GM10266 (cell line): ENCODE measurements at regions not wholly inside any gene's neighbourhood (a gene's known extent, or its start where the extent isn't known, plus 50 kb on each side); places are given as distances from the start of the nearest gene placed in this dataset.

Experiments used
- DNase-seq: peaks from one replicate; pipeline ENCODE4 v3.0.0; 2012; ENCODE audit errors: extremely low spot score
- TF ChIP-seq, protein P1 (sequence below): IDR thresholded peaks from 2 replicates; pipeline ENCODE4 v1.5.1; 2012; ENCODE audit warnings: mild to moderate bottlenecking, low read depth; ENCODE audit not compliant: control insufficient read depth, insufficient read depth; ENCODE audit errors: missing control alignments

DNA sequence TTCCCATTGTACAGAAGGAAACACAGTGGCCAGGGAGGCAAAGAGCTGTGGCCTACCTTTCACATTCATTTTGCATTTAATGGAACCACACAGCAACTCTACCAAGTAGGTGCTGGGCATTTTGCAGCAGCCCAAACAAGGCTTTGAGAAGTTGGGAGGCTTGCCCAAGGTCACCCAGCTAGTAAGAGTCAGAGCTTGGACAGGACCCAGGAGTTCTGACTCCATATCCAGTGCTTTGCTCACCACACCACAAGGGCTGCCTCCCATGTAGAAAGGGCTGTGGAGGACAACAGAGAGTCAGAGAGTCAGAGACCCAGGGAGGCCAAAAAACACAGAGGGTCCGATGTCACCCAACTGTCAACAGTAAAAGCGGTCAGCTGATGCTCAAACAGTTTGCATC is 400.2 kb downstream of the BCL11B start:
- TF ChIP-seq, protein P1, sequence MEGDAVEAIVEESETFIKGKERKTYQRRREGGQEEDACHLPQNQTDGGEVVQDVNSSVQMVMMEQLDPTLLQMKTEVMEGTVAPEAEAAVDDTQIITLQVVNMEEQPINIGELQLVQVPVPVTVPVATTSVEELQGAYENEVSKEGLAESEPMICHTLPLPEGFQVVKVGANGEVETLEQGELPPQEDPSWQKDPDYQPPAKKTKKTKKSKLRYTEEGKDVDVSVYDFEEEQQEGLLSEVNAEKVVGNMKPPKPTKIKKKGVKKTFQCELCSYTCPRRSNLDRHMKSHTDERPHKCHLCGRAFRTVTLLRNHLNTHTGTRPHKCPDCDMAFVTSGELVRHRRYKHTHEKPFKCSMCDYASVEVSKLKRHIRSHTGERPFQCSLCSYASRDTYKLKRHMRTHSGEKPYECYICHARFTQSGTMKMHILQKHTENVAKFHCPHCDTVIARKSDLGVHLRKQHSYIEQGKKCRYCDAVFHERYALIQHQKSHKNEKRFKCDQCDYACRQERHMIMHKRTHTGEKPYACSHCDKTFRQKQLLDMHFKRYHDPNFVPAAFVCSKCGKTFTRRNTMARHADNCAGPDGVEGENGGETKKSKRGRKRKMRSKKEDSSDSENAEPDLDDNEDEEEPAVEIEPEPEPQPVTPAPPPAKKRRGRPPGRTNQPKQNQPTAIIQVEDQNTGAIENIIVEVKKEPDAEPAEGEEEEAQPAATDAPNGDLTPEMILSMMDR = no peak
- no peak for DNase-seq

DNA sequence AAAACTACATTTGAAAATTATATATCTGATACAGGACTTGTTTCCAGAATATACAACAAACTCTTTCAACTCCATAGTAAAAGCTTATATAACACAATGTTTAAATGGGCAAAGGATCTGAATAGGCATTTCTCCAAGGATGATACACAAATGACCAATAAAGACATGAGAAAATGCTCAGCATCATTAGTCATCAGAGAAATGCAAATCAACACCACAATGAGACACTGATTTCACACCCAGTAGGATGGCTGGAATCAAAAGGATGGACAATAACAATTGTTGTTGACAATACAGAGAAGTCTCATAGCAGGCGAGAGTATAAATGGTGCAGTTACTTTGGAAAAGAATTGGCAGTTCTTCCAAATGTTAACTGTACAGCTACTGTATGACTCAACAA is 394.9 kb downstream of the BCL11B start:
- TF ChIP-seq, protein P1 = no peak
- DNase-seq = no peak

GRCh38 chr14:98878282-98878681 is 393.7 kb downstream of the BCL11B start:
- TF ChIP-seq, protein P1 = no peak
- DNase-seq = no peak

GRCh38 chr14:98886982-98887381 is 385.0 kb downstream of the BCL11B start:
- DNase-seq = no peak

DNA sequence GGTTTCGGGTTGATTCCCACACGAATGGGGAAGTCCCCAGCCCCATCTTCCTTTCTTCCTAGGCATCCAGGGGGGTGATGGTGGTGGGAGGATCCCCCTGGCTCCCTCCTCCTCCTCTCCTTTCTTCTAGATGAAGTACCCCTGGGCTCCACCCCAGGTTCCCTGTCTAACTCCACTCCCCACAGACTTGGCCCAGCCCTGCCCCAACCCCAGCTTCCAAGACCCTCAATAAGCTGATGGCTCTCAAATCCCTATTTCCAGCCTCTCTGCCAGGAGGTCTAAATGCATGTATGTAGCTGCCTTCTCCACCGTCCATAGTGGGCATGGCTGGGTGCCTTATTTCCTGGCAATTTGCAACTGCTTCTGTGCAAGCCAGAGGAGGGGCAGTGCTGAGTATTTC is 383.7 kb downstream of the BCL11B start:
- no peak for DNase-seq
- TF ChIP-seq, protein P1 = no peak

More at GRCh38 chr14:98886982-98887381, 385.0 kb downstream of the BCL11B start:
- TF ChIP-seq, protein P1 = no peak

DNA sequence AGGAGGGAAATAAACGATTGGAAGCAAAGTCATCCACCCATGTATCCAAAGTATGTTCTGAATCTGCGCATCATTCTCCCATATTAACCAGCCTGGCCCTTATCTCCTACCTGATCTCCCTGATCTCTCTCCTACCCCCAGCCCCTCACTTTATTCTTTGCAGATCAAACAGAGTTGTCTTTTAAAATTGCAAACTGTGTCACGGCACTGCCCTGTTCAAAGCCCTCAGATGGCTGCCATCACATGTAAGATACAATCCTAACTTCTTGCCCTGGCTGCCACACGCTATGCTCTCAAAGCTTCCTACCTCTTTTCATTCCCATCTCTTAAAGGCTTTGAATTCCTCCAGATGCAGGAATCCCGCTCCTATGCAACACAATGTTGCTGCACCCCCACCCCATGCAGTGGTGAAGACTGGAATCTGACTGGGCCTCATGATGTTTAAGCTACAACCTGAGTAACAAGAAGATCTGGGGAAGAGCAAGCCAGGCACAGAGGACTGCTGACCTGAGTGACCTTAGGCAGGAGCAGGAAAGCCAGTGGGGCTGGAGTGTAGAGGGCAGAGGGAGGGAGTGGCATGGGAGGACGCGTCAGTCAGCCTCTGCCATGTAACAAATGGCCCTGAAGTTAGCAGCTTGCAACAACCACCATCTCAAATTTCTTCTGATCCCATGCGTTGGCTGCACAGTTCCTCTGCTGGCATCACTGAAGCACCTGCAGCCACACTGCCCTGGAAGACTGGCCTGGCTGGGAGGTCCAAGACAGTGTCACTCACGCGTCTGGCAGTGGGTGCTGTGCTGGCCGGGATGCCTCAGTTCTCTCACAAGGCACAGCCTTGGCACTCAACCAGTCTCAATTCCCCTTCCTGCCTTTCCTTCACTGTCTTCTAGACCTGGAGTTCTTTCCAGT is 382.8 kb downstream of the BCL11B start:
- TF ChIP-seq, protein P1 = no peak
- no peak for DNase-seq

GRCh38 chr14:98889836-98890185 is 382.2 kb downstream of the BCL11B start:
- TF ChIP-seq, protein P1 = no peak
- no peak for DNase-seq
